H1 (cell line): ENCODE measurements at regions not wholly inside any gene's neighbourhood (a gene's known extent, or its start where the extent isn't known, plus 50 kb on each side); places are given as distances from the start of the nearest gene placed in this dataset.

Source experiments
- BCL11A ChIP-seq, 2 experiments: IDR thresholded peaks; one replicate each; pipeline ENCODE4 v1.6.1; 2011; ENCODE audit warnings: low read depth in 2 of 2, low read length in 2 of 2, mild to moderate bottlenecking in 2 of 2
- CBX8 ChIP-seq: fragments of 300-800, 300-1000 bp; sonication (generic); IDR thresholded peaks from 2 replicates; pipeline ENCODE4 v1.7.1; 2016; ENCODE audit warnings: low read depth, low read length, borderline replicate concordance
- CHD7 ChIP-seq: fragments of 300-600 bp; sonication (generic); IDR thresholded peaks from 2 replicates; pipeline ENCODE4 v1.7.1; 2012; ENCODE audit warnings: low read length, moderate library complexity, mild to moderate bottlenecking, inconsistent platforms; ENCODE audit not compliant: insufficient replicate concordance
- CTCF ChIP-seq, 3 experiments: IDR thresholded peaks; 1 replicate in 2 of 3; 2 replicates in 1 of 3; pipeline versions ENCODE4 v1.5.1 to v1.6.1; 2011; ENCODE audit warnings: low read length in 3 of 3, mild to moderate bottlenecking in 3 of 3, inconsistent platforms in 2 of 3, low read depth in 1 of 3, moderate library complexity in 1 of 3; ENCODE audit not compliant: insufficient read depth in 1 of 3; ENCODE audit errors: control extremely low read depth in 1 of 3
- POLR2A ChIP-seq, 2 experiments: IDR thresholded peaks; 1 replicate in 1 of 2; 2 replicates in 1 of 2; pipeline ENCODE4 v1.6.1; 2011; ENCODE audit warnings: low read depth in 2 of 2, low read length in 2 of 2, mild to moderate bottlenecking in 2 of 2; ENCODE audit errors: control extremely low read depth in 1 of 2

- TF ChIP-seq CTCF (IDR thresholded peaks at IDR 0.05; ENCODE audit: control extremely low read depth in 1 of 3, insufficient read depth in 1 of 3, low read depth in 1 of 3, low read length in 3 of 3) (no peak), POLR2A (IDR thresholded peaks at IDR 0.05; ENCODE audit: control extremely low read depth in 1 of 2, low read depth in 2 of 2, low read length in 2 of 2) (no peak), CBX8 (no peak), BCL11A (IDR thresholded peaks at IDR 0.05; ENCODE audit: low read depth in 2 of 2, low read length in 2 of 2) (no peak), CHD7 (no peak)
These were observed 559.9 kb upstream of the SOX11 start (continued) for GRCh38 chr2:5132281-5132680.
